Lung microvascular endothelial cell (primary cell): ENCODE measurements at regions not wholly inside any gene's neighbourhood (a gene's known extent, or its start where the extent isn't known, plus 50 kb on each side); places are given as distances from the start of the nearest gene placed in this dataset.
"Not testable (repeated sequence)": the region's sequence is repeated elsewhere in the genome, so short reads cannot be mapped to it uniquely, and the experiment has no call there.

Experiments used
- DNase-seq, 2 donors: peaks; one replicate each; pipeline versions ENCODE4 v3.0.0 to v3.0.0-alpha.2; 2010; ENCODE audit warnings: low read depth in 2 of 2

DNA sequence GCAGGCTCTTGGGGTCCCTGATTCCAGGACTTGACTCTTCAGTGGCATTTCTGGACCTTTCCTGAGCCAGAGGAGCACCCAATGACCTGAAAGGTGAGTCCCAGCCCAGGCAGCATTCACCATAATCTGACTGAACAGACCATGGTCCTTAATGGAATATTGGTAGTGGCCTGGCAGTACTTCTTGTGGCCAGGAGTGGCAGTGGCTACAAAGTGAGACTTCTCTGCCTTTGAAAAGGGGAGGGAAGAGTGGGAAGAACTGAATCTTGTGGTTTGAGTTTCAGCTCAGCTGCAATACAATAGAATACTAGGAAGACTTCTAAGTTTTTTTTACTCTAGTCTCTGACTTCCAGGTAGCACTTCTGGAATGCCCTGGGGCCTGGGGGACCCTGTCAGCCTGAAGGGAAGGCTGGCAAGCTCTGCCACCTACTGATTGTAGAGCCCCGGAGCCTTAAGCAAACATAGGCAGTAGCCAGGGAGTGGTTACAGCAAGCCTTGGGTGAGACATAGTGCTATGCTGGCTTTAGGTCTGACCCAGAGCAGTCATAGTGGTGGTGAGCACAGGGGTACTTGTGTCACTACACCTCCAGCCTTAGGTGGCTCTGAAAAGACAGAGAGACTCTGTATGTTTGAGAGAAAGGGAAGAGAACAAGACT is 674.2 kb upstream of the MANEA start:
- no peak for DNase-seq

DNA sequence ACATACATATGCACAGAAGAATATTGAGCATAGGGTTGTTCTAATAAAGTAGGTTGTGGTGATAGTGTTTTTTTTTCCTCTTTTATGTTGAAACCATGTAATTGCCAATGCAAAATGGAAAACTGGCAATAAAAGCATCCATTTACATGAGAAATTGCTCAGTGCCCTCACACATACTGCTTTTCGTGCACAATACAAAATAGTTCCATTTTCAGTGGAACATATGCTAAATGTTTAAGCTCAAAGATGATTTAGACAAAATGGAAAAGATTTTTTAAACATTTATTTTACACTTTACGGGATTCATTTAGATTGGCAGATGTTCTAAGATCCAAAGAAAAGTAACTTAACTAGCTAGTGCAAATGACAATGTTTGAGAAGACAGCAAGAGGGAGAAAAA is 678.1 kb upstream of the MANEA start:
- DNase-seq, result no peak

DNA sequence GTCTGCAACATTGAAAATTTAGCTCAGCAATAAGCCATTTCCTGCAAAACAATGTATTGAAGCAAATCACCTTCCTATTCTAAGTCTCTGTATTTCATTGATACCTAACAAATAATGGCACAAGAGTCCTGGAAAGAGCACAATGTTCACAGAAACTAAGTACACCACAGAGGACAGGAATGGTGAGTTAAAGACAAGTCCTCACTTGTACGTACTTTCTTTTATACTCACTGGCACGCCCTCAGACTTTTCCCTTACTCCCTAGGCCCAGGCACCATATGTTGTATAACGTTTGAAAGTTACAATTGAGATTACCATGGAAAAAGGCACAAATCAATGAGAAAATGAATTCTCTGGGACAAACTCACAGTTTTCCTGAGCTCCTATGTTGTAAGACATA is 683.0 kb upstream of the MANEA start:
- no peak for DNase-seq

DNA sequence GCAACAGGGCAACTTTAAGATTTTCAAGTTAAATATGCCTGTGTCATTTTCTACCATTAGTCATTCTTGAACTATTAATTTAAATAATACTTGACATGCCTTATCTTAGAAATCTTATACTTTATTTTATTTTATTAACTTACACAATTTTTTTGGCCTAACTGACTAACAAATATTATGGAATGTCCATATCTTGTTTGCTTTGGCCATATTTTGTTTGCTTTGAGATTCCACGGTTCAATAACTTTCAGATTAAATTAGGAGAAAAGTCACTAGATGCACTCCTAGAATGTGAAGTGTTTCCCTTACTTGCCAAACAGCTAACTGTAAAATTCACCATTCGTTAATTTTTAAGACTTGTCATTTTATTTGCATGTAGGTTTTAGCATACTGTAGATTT is 684.0 kb upstream of the MANEA start:
- no peak for DNase-seq

DNA sequence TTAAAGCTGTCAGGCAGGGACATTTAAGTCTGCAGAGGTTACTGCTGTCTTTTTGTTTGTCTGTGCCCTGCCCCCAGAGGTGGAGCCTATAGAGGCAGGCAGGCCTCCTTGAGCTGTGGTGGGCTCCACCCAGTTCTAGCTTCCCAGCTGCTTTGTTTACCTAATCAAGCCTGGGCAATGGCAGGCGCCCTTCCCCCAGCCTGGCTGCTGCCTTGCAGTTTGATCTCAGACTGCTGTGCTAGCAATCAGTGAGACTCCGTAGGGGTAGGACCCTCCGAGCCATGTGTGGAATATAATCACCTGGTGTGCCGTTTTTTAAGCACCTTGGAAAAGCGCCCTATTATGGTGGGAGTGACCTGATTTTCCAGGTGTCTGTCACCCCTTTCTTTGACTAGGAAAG is 703.5 kb upstream of the MANEA start:
- not testable (repeated sequence) for DNase-seq

DNA sequence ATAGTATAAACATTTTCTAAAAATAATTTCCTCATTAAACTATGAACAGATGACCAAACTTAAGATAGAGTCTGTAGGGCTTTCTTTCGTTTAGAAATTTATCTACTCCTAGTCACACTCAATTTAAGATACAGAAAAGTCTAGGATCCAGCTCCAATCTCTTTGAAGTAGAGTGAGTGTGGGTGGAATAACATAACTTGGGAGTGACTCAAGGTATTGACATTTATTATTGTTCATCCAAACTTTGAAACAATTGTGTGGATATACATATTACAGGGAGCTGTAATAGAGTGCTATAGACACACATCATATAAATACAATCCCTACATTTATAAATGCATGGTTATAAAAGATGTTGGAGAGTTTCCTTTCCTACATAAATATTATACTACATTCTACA is 715.2 kb upstream of the MANEA start:
- no peak for DNase-seq

DNA sequence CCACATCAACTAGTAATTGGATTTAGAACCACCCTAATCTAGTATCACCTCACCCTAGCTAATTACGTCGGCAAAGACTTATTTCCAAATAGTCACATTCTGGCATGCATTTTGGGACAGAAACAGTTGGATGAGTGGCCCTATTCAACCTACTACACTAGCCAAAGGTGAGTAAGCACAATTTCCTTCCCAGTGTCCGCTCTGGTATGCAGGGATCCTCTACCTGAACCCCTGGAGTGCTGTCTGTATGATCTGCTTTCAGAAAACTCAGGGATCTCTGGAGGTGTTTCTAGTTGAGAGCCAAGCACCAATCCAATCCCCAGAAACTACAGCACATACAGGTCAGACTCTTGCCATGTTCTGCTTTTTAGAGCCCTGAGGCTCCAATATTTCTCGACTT is 717.4 kb upstream of the MANEA start:
- no peak for DNase-seq

DNA sequence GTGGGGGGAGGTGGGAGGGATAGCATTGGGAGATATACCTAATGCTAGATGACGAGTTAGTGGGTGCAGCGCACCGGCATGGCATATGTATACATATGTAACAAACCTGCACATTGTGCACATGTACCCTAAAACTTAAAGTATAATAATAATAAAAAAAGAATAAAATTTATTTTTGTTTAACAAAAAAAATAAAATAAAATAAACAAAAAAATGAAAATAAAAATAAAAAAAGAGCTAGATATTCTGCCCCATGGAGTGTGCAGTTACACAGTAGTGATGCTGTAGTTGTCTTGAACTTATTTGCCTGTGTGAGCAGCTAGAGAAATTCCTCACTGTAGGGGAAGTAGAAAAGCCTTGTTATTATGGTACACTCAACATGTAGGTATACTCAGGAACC is 720.3 kb upstream of the MANEA start:
- not testable (repeated sequence) for DNase-seq

DNA sequence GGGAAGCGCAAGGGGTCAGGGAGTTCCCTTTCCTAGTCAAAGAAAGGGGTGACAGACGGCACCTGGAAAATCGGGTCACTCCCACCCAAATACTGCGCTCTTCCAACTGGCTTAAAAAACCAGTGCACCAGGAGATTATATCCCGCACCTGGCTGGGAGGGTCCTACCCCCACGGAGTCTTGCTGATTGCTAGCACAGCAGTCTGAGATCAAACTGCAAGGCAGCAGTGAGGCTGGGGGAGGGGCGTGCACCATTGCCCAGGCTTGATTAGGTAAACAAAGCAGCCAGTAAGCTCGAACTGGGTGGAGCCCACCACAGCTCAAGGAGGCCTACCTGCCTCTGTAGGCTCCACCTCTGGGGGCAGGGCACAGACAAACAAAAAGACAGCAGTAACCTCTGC is 726.0 kb upstream of the MANEA start:
- not testable (repeated sequence) for DNase-seq

DNA sequence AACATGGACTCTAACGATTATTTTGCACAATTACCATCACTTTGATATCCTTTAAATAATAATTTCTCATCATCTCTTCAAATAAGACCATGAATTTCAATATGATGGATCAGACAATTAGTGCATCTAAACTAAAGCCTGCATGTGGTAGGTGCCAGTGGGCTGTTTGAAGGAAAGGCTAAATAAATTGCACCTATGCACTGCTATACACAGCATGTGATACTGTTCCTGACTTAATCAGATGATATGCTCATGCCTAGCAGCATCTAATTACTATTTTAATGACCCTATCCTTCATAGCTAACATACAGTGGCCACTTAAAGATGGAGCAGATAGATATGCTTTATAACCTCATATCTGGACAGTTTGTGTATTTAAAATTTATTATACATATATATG is 731.6 kb upstream of the MANEA start:
- no peak for DNase-seq

DNA sequence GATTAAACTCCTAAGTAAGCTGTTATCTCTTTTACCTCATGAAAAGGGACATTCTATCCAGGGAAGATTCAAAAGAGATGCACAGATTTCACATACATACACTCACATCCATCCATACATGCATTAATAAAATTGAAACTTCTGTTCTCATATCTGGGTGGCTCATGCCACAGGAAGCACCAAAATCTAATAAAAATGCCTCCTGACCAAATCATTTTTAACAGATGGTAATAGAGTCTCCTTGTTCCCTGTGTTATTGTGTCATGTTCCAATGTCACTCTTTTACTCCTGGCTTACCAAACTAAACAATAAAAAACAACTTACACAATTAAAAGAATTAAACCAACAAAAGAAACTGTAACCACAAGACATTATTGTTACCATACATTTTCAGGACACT is 742.1 kb upstream of the MANEA start:
- no peak for DNase-seq

DNA sequence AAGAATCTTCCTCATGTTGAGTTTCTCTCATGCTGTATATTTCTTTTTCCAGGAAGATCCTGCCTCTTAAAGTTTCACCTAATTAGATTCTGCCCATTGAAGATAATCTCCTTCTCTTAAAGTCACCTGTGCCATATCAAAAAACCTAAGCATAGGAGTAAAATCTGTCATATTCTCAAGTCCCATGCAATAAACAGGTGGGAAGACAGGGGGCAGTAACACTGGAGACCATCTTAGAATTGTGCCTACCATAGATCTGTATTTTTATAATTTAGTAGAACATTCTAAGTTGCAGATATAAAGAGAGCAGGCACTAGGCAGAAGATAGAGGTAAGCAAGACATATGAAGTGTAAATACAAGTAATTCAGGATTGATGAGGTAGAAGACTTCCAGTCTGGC is 763.5 kb upstream of the MANEA start:
- no peak for DNase-seq

DNA sequence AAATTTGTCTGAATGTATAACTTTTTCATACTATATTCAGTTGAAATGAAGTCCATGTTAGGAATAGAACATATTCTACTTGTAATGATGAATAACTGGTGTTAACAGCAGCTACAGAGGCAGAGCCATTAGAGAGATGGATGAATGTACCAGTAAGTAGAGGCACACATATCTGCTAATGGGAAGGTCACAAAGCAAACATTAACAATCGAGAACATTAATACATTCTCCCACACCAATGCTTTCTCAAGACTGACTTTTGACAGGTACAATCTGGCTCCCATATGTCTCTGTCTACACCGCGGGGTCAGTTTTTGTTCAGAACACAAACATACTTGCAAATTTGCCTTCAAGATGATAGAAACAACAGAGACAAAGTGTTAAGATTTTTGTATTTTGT is 776.0 kb upstream of the MANEA start:
- no peak for DNase-seq

DNA sequence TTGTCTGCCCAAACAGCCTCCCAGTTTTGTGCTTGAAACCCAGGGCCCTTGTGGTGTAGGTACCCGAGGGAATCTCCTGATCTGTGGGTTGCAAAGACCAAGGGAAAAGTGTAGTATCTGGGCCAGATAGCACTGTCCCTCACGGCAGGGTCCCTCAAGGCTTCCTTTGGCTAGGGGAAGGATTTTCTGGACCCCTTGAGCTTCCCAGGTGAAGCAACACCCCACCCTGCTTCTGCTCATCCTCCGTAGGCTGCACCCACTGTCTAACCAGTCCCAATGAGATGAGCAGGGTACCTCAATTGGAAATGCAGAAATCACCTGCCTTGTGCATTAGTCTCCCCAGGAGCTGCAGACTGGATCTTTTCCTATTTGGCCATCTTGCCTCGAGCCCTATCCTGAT is 791.8 kb upstream of the MANEA start:
- no peak for DNase-seq

DNA sequence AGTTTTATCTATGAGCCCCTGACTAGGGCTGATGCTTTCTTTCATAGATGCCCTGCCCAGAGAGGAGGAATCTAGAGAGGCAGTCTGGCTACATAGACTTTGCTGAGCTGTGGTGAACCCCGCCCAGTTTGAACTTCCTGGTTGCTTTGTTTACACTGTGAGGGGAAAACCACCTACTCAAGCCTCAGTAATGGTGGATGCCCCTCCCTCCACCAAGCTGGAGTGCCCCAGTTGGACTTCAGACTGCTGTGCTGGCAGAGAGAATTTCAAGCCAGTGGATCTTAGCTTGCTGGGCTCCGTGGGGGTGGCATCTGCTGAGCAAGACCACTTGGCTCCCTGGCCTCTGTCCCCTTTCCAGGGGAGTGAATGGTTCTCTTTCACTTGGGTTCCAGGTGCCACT is 792.3 kb upstream of the MANEA start:
- not testable (repeated sequence) for DNase-seq

DNA sequence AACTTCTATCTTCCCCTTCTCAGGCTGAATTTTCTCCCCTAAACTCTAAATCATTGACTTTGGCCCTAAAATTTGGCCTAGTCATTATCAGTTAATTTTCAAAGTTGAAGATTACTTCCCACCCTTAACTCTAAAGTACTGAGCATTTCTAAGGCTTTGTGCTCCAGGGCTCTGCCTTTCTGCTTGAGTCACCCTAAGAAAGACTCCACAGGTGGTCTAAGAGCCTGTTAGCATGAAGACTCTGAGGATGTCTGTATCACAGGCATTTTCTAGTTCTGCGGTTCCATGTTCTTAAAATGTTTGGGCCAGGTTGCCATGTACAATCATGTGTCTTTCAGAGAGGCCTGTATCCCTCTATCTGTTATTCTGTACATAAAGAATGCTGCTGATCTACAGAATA is 808.1 kb upstream of the MANEA start:
- DNase-seq, result no peak

DNA sequence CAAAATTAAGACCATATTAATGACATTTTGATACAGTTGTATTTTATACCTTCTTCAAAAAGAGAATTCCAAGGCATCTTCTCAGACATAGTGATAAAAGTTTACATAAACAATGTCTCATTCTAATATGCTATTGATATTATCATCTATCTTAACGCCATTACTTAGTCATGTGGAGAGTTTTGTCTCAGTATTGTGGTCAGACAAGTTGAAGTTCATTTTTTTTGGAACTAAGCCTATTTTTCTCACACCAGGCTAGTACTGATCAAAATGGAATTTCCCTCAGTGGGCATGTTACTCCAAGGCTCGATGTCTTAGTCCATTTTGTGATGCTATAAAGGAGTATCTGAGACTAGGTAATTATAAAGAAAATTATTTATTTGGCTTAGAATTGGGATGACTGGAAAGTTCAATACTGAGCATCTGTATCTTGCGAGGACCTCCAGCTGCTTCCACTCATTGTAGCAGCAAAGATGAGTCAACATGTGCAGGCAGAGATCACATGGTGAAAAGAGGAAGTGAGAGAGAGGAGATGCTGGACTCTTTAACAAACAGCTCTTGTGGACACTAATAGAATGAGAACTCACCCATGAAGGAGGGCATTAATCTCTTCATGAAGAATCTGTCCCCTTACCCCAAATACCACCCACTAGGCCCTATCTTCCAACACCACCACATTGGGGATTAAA is 825.5 kb upstream of the MANEA start:
- no peak for DNase-seq

DNA sequence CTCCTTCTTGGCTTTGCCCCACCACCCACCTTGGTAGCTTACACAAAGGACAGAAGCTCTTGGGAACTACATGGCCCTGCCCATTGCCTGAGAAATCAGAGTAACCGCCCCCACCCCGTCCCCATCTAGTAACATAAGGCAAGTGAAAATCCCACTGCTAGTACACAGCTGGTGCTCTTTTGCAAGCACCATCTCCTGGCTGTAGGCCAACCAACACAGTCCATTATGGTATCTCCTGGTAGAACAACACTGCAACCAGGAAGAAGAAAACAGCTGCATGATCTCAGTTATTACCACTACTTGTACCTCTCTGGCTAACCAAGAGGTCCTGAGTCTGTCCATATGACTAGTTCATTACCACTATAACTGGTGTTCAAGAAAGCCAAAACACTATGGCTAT is 841.1 kb upstream of the MANEA start:
- DNase-seq, result no peak

DNA sequence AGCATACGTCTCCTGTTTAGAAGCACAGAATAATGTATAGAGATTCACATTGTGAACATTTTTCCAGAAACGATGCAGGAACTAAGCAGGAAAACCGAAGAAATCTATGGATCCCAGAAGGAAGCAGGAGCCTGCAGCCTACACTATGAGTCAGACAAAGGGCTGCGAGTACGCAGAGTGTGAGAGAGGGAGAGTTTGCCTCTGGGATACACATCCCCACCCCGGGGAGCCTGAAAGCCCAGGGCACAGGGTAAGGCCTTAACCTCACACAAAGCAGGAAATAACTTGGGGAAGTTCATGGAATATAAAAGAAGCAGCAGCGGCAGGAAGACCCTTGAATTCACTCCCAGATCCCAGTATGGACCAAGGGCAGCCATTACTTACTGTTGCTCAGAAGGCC is 842.1 kb upstream of the MANEA start:
- no peak for DNase-seq

DNA sequence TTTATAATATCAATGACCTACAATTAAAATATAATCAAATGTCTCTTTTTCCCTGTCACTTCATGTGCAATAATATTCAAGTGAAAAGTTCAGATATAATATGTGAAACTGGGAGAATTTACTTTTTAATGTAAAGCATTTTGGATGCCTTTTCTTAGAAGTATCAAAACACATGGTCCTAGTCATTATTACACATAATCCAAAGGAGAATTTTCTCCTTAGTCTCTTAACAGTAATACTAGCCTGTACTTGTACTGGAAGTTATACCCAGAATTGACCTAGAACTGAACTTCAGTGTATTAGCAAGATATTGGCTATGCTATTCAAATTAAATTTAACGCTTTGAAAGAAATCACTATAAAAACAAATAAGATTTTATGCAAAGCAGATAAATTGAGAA is 842.6 kb upstream of the MANEA start:
- no peak for DNase-seq

DNA sequence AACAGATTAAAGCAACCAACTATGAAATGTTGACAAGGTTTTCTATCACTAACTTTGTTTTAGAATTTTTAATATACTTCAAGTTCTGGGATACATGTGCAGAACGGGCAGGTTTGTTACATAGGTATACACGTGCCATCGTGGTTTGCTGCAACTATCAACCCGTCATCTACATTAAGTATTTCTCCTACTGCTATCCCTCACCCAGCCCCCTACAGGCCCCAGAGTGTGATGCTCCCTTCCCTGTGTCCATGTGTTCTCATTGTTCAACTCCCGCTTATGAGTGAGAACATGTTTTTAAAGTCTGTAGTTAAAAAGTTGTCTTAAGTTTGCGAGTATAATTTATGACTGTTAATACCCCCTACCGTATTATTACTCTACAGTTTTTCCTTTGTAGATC is 844.3 kb upstream of the MANEA start:
- no peak for DNase-seq

DNA sequence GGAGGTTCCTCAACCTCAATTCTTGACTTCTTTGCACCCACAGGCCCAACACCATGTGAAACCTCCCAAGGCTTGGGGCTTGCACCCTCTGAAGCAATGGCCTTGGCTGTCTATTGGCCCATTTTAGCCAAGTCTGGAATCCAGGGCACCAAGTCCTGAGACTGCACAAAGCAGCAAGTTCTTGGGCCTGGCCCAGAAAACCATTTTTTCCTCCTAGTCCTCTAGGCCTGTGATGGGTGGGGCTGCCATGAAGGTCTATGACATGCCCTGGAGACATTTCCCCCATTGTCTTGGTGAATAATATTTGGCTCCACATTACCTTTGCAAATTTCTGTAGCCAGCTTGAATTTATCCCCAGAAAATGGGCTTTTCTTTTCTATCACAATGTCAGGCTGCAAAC is 849.6 kb upstream of the MANEA start:
- no peak for DNase-seq

DNA sequence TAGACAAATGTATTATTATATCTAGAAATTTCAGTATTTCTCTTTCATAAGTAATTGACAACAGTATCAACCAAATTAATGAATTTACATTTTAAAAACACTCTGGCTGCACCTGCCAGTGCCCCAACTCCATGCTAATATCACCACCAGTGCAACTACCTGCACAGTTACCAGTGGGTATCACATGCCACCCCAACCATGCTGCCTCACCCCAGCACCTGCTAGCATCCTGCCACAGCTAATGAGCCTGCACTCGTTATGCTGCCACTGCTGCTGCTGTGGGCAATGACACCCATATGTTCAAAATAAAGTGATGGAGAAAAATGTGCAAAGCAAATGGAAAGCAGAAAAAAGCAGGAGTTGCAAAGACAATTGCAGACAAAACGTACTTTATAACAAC is 855.9 kb upstream of the MANEA start:
- no peak for DNase-seq

DNA sequence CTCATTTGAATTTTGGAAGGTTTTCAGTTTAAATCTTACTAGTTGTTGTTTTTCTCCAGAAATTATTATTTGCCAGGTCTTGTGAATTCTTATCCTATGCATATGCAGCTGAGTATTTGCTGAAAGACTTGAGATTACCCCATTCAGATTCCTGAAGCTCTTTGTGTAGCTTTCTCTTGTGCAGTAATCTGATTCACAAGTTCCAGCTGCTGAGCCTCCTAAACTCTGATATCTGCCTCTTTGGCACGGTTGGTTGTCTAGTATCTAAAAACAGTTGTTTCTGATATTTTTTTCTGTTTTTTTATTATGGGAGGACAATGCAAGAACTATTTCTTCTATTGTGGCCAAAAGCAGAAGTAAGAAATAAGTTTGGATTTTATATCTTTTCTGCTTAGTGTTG is 863.9 kb upstream of the MANEA start:
- no peak for DNase-seq
